CD14-positive monocyte (primary cell): ENCODE measurements at regions not wholly inside any gene's neighbourhood (a gene's known extent, or its start where the extent isn't known, plus 50 kb on each side); places are given as distances from the start of the nearest gene placed in this dataset.

Experiments
- DNase-seq, 3 donors: peaks; one replicate each; pipeline ENCODE4 v3.0.0-alpha.2; 2011 to 2022
- H2AFZ ChIP-seq: 2 replicates; pipeline ENCODE4 v1.6.0; 2012; ENCODE audit warnings: mild to moderate bottlenecking, low read depth, low read length, inconsistent platforms; ENCODE audit not compliant: insufficient read depth, poor library complexity, severe bottlenecking
- H3K27ac ChIP-seq, 2 donors: 1 replicate in 1 of 2; 2 replicates in 1 of 2; pipeline ENCODE4 v1.5.1; 2012 to 2013; ENCODE audit warnings: low read length in 2 of 2, control low read depth in 1 of 2, inconsistent platforms in 1 of 2, low read depth in 1 of 2, mild to moderate bottlenecking in 1 of 2
- H3K27me3 ChIP-seq, 2 donors: one replicate each; pipeline versions ENCODE4 v1.6.0 to v1.6.1; 2011 to 2013; ENCODE audit warnings: low read length in 2 of 2; ENCODE audit not compliant: control insufficient read depth in 2 of 2, insufficient read depth in 2 of 2
- H3K36me3 ChIP-seq, 2 donors: replicated peaks in 1 of 2; 1 replicate in 1 of 2; 2 replicates in 1 of 2; pipeline versions ENCODE4 v1.5.1 to v1.6.1; 2012 to 2013; ENCODE audit warnings: low read length in 2 of 2, control low read depth in 1 of 2, inconsistent platforms in 1 of 2, mild to moderate bottlenecking in 1 of 2; ENCODE audit not compliant: insufficient read depth in 2 of 2, control insufficient read depth in 1 of 2
- H3K4me1 ChIP-seq, 2 donors: 1 replicate in 1 of 2; 2 replicates in 1 of 2; pipeline versions ENCODE4 v1.5.1 to v1.6.1; 2012 to 2013; ENCODE audit warnings: low read length in 2 of 2, control low read depth in 1 of 2, inconsistent platforms in 1 of 2, mild to moderate bottlenecking in 1 of 2, moderate library complexity in 1 of 2; ENCODE audit not compliant: insufficient read depth in 2 of 2, control insufficient read depth in 1 of 2
- H3K4me2 ChIP-seq: replicated peaks from 2 replicates; pipeline ENCODE3; 2012; ENCODE audit warnings: low read length, moderate library complexity, mild to moderate bottlenecking; ENCODE audit not compliant: poor library complexity, severe bottlenecking; ENCODE audit errors: extremely low read depth
- H3K4me3 ChIP-seq, 3 experiments: fragments of 200-600 bp in 1 of 3; sonication (generic) in 1 of 3; replicated peaks in 1 of 3; 1 replicate in 2 of 3; 2 replicates in 1 of 3; pipeline ENCODE4 v1.5.1; 2011 to 2013; ENCODE audit warnings: low read length in 3 of 3, mild to moderate bottlenecking in 3 of 3, control low read depth in 2 of 3, low read depth in 2 of 3, inconsistent platforms in 1 of 3, moderate library complexity in 1 of 3
- H3K79me2 ChIP-seq: 2 replicates; pipeline ENCODE4 v1.6.0; 2012; ENCODE audit warnings: mild to moderate bottlenecking, control low read depth, inconsistent platforms, low read length, moderate library complexity; ENCODE audit not compliant: insufficient read depth
- H3K9ac ChIP-seq: 2 replicates; pipeline ENCODE4 v1.6.0; 2017; ENCODE audit warnings: low read length, mild to moderate bottlenecking; ENCODE audit not compliant: insufficient read depth, poor library complexity, severe bottlenecking
- H3K9me3 ChIP-seq, 2 donors: replicated peaks in 1 of 2; 1 replicate in 1 of 2; 2 replicates in 1 of 2; pipeline versions ENCODE4 v1.5.1 to v1.6.1; 2012 to 2013; ENCODE audit warnings: low read length in 2 of 2, control low read depth in 1 of 2; ENCODE audit not compliant: control insufficient read depth in 1 of 2, insufficient read depth in 1 of 2
- H4K20me1 ChIP-seq: 2 replicates; pipeline ENCODE4 v1.6.0; 2012; ENCODE audit warnings: mild to moderate bottlenecking, low read length, control low read depth, moderate library complexity; ENCODE audit not compliant: insufficient read depth
- H3K27ac Mint-ChIP-seq, 7 donors: one replicate each; pipeline ENCODE4 v1.8.0; 2020; ENCODE audit warnings: mild to moderate bottlenecking in 7 of 7, mixed read lengths in 7 of 7, moderate library complexity in 6 of 7, inconsistent platforms in 2 of 7
- H3K27me3 Mint-ChIP-seq, 3 donors: one replicate each; pipeline ENCODE4 v1.8.0; 2021 to 2022; ENCODE audit warnings: low read depth in 3 of 3, mild to moderate bottlenecking in 3 of 3, mixed read lengths in 3 of 3, moderate library complexity in 3 of 3, inconsistent platforms in 1 of 3
- H3K36me3 Mint-ChIP-seq, 2 donors: one replicate each; pipeline ENCODE4 v1.8.0; 2020; ENCODE audit warnings: mixed read lengths in 2 of 2, inconsistent platforms in 1 of 2, mild to moderate bottlenecking in 1 of 2
- H3K4me1 Mint-ChIP-seq: one replicate; pipeline ENCODE4 v1.8.0; 2020; ENCODE audit warnings: mild to moderate bottlenecking, mixed read lengths
- H3K4me3 Mint-ChIP-seq, 2 donors: one replicate each; pipeline ENCODE4 v1.8.0; 2020; ENCODE audit warnings: mild to moderate bottlenecking in 2 of 2, mixed read lengths in 2 of 2, moderate library complexity in 1 of 2
- H3K9me3 Mint-ChIP-seq, 7 donors: one replicate each; pipeline ENCODE4 v1.8.0; 2020 to 2022; ENCODE audit warnings: mixed read lengths in 7 of 7, mild to moderate bottlenecking in 6 of 7, moderate library complexity in 6 of 7, inconsistent platforms in 2 of 7
- WGBS: methylation state at CpG from one replicate; pipeline ENCODE4 v1.1.5; 2013; ENCODE audit warnings: missing lambda C conversion rate; ENCODE audit not compliant: insufficient coverage; 5-methylcytosine and 5-hydroxymethylcytosine counted together
- intact Hi-C, 2 donors: fragments of 100-400 bp; cut with micrococcal nuclease; formaldehyde crosslinking; loops; one replicate each; pipeline versions ENCODE4 v1.15.0 to v1.15.1; 2023
- TF ChIP-seq, protein P1 (sequence below): fragments of 200-600 bp; IDR thresholded peaks from one replicate; pipeline ENCODE4 v1.8.0; 2022; ENCODE audit warnings: antibody characterized with exemption, mild to moderate bottlenecking

DNA sequence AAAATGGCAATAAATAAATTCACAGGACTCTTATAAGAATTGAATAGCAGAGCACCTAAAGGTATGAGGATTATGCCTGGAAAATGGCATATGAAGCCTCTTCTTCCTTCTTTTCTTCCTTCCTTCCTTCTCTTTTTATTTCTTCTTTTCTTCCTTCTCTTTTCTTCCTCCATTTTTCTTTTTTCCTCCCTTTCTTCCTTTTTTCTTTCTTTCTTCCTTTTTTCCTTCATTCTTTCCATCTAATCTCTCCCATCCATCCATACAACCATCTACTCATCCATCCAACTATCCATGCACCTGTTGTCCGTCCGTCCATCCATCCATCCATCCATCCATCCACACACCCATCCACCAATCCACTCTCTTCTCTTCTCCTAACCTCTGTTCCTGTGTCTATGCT is 173.8 kb downstream of the TBX5 start:
- TF ChIP-seq, protein P1, sequence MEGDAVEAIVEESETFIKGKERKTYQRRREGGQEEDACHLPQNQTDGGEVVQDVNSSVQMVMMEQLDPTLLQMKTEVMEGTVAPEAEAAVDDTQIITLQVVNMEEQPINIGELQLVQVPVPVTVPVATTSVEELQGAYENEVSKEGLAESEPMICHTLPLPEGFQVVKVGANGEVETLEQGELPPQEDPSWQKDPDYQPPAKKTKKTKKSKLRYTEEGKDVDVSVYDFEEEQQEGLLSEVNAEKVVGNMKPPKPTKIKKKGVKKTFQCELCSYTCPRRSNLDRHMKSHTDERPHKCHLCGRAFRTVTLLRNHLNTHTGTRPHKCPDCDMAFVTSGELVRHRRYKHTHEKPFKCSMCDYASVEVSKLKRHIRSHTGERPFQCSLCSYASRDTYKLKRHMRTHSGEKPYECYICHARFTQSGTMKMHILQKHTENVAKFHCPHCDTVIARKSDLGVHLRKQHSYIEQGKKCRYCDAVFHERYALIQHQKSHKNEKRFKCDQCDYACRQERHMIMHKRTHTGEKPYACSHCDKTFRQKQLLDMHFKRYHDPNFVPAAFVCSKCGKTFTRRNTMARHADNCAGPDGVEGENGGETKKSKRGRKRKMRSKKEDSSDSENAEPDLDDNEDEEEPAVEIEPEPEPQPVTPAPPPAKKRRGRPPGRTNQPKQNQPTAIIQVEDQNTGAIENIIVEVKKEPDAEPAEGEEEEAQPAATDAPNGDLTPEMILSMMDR, result no peak
- intact Hi-C loops, result no loop called here
- H3K36me3 ChIP-seq, result no peaks in the 10 kb centered on the region
- no peak overlapping the region for H3K9ac ChIP-seq
- no peaks in the 10 kb centered on the region for H3K9me3 ChIP-seq
- Mint-ChIP-seq H3K9me3 (peaks cover 0 to 3% (median 0%) of the 10 kb centered on the region in 7 donors), H3K4me1 (no peaks in the 10 kb centered on the region), H3K27ac (no peak overlapping the region), H3K4me3 (no peak overlapping the region), H3K36me3 (no peaks in the 10 kb centered on the region), H3K27me3 (peaks cover 0 to 9% (median 0%) of the 10 kb centered on the region in 3 donors)
- no peaks in the 10 kb centered on the region for H3K79me2 ChIP-seq
- WGBS, result 100% methylated on average over 2 of the region's 2 CpGs
- no peak overlapping the region for H2AFZ ChIP-seq
- no peak overlapping the region for H3K4me2 ChIP-seq
- H4K20me1 ChIP-seq, result no peaks in the 10 kb centered on the region
- no peaks in the 10 kb centered on the region for H3K27me3 ChIP-seq
- no peaks in the 10 kb centered on the region for H3K4me1 ChIP-seq
- no peak overlapping the region for H3K27ac ChIP-seq
- no peak overlapping the region for H3K4me3 ChIP-seq
- DNase-seq, result no peak

DNA sequence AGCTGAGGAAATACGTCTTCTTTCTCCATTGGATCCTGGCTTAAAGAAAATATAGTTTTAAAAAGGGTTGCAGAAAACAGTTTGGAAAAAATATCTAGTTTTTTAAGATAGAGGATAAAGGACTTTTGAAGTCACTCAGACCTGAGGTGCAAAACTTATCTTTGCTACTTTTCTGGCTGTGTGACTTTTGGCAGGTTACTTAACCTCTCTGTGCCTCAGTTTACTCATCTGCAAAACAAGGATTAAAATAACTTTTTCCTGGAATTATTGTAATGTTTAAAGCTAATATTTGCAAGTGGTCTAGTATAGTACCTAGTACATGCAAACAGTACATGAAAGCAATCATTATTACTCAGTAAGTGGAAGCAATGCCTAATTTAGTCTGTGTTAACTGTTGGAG is 176.8 kb downstream of the TBX5 start:
- no CpG with 5 or more reads among the region's 1 CpG for WGBS
- Histone ChIP-seq H4K20me1 (no peaks in the 10 kb centered on the region), H2AFZ (no peak overlapping the region), H3K27me3 (peaks cover 0 to 5% of the 10 kb centered on the region in 2 donors), H3K27ac (no peak overlapping the region), H3K36me3 (no peaks in the 10 kb centered on the region), H3K79me2 (no peaks in the 10 kb centered on the region), H3K4me3 (no peak overlapping the region), H3K4me2 (no peak overlapping the region), H3K9me3 (no peaks in the 10 kb centered on the region), H3K9ac (no peak overlapping the region), H3K4me1 (no peaks in the 10 kb centered on the region)
- no peaks in the 10 kb centered on the region for H3K9me3 Mint-ChIP-seq
- H3K4me1 Mint-ChIP-seq, result no peaks in the 10 kb centered on the region
- H3K27ac Mint-ChIP-seq, result no peak overlapping the region
- peaks cover 0 to 14% (median 0%) of the 10 kb centered on the region in 3 donors for H3K27me3 Mint-ChIP-seq
- no peak overlapping the region for H3K4me3 Mint-ChIP-seq
- DNase-seq, result no peak
- intact Hi-C loops, result no loop called here
- TF ChIP-seq, protein P1, result no peak
- H3K36me3 Mint-ChIP-seq, result no peaks in the 10 kb centered on the region
